Kidney (tissue), 13 donors: ENCODE measurements at regions not wholly inside any gene's neighbourhood (a gene's known extent, or its start where the extent isn't known, plus 50 kb on each side); places are given as distances from the start of the nearest gene placed in this dataset.

Experiments
- DNase-seq, 5 donors: peaks; one replicate each; pipeline ENCODE4 v3.0.0-alpha.2; 2013 to 2020
- FAIRE-seq: peaks from 2 replicates; lab custom pipeline; 2012; peaks lifted over from hg19 to GRCh38; lab: Jason Lieb, UNC
- H3K27ac ChIP-seq, 2 donors: one replicate each; pipeline ENCODE4 v1.7.0; 2013; ENCODE audit warnings: low read depth in 2 of 2, low read length in 2 of 2, inconsistent platforms in 1 of 2
- H3K27me3 ChIP-seq: one replicate; pipeline ENCODE4 v1.7.1; 2013; ENCODE audit warnings: low read length, inconsistent platforms; ENCODE audit not compliant: control insufficient read depth, insufficient read depth
- H3K36me3 ChIP-seq, 3 donors: one replicate each; pipeline versions ENCODE4 v1.7.0 to v1.7.1; 2013; ENCODE audit warnings: low read length in 3 of 3, control low read depth in 1 of 3, inconsistent platforms in 1 of 3; ENCODE audit not compliant: insufficient read depth in 3 of 3, control insufficient read depth in 2 of 3
- H3K4me1 ChIP-seq, 3 donors: one replicate each; pipeline versions ENCODE4 v1.7.0 to v1.7.1; 2013; ENCODE audit warnings: low read length in 3 of 3, inconsistent platforms in 1 of 3, low read depth in 1 of 3; ENCODE audit not compliant: control insufficient read depth in 2 of 3, insufficient read depth in 2 of 3
- H3K4me3 ChIP-seq, 3 donors: one replicate each; pipeline versions ENCODE4 v1.7.0 to v1.8.1; 2013; ENCODE audit warnings: low read length in 3 of 3, control low read depth in 1 of 3, inconsistent platforms in 1 of 3
- H3K9ac ChIP-seq, 3 donors: one replicate each; pipeline versions ENCODE4 v1.7.0 to v1.7.1; 2013; ENCODE audit warnings: low read length in 3 of 3, control low read depth in 1 of 3, inconsistent platforms in 1 of 3
- H3K9me3 ChIP-seq, 3 donors: one replicate each; pipeline versions ENCODE4 v1.7.0 to v1.7.1; 2013; ENCODE audit warnings: low read length in 3 of 3, control low read depth in 1 of 3, inconsistent platforms in 1 of 3; ENCODE audit not compliant: control insufficient read depth in 2 of 3, insufficient read depth in 1 of 3
- intact Hi-C: fragments of 100-400 bp; cut with DNase I; formaldehyde crosslinking; loops from one replicate; pipeline ENCODE4 v1.11.1; 2022
- TF ChIP-seq, protein P1 (sequence below): IDR thresholded peaks from 3 replicates; pipeline ENCODE4 v1.5.1; 2012; ENCODE audit warnings: mild to moderate bottlenecking, moderate library complexity, borderline replicate concordance; ENCODE audit not compliant: insufficient read depth; ENCODE audit errors: extremely low read depth
- donor health status: control.
- donor health status: control.
- donor health status: control.
- donor health status: control.
- donor health status: control.
- donor health status: DM: yes; HTN: yes; CAD: no.
- donor health status: Normal renal cell carcinoma (clear cell type).

DNA sequence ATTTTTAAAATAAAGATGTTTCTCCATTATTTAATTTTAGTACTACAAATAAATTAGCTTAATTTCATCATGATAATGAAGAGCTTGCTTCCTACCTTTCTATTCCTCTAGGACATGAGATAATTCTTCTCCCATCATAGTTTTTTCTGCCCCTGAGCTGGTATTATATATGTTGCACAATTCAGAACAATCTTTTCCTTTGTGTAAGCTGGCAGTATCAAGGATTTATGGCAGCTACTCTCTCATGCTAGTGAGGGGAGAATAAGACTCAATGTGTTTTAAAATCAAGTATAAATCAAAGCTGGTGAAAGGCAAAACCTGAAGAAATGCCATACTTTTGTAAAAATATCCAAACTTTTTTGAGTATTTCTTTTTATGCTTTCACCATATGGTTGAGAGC lies 1405.3 kb downstream of the SI start:
- Histone ChIP-seq H3K36me3 (no peaks in the 10 kb centered on the region), H3K4me3 (no peak overlapping the region), H3K9me3 (no peaks in the 10 kb centered on the region), H3K27ac (no peak overlapping the region), H3K27me3 (no peaks in the 10 kb centered on the region), H3K9ac (no peak overlapping the region), H3K4me1 (no peaks in the 10 kb centered on the region)
- intact Hi-C loops = no loop called here
- FAIRE-seq (no peak), DNase-seq (no peak)
- TF ChIP-seq, protein P1, sequence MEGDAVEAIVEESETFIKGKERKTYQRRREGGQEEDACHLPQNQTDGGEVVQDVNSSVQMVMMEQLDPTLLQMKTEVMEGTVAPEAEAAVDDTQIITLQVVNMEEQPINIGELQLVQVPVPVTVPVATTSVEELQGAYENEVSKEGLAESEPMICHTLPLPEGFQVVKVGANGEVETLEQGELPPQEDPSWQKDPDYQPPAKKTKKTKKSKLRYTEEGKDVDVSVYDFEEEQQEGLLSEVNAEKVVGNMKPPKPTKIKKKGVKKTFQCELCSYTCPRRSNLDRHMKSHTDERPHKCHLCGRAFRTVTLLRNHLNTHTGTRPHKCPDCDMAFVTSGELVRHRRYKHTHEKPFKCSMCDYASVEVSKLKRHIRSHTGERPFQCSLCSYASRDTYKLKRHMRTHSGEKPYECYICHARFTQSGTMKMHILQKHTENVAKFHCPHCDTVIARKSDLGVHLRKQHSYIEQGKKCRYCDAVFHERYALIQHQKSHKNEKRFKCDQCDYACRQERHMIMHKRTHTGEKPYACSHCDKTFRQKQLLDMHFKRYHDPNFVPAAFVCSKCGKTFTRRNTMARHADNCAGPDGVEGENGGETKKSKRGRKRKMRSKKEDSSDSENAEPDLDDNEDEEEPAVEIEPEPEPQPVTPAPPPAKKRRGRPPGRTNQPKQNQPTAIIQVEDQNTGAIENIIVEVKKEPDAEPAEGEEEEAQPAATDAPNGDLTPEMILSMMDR = no peak

DNA sequence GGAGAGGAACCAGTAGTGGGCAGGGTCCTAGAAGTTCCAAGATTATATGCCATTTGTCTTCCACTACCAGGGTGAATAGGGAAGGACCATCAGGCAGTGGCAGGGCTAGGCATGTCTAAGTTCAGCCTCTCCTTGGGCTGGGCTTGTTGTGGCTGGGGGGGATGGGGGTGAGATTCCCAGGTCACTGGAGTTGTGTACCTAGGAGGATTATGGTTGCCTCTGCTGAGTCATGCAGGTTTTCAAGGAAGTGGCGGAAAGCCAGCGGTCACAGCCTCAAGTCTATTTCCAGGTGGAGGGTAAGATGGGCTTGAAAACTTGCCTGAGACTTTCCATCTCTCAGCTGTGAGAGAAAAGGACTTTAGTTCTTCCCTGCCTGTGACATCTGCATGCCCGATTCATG lies 1407.1 kb downstream of the SI start:
- Histone ChIP-seq H3K9me3 (no peaks in the 10 kb centered on the region), H3K4me3 (no peak overlapping the region), H3K9ac (no peak overlapping the region), H3K27me3 (no peaks in the 10 kb centered on the region), H3K27ac (no peak overlapping the region), H3K36me3 (no peaks in the 10 kb centered on the region), H3K4me1 (no peaks in the 10 kb centered on the region)
- TF ChIP-seq, protein P1 = no peak
- no peak for DNase-seq
- no peak for FAIRE-seq
- intact Hi-C loops = no loop called here

DNA sequence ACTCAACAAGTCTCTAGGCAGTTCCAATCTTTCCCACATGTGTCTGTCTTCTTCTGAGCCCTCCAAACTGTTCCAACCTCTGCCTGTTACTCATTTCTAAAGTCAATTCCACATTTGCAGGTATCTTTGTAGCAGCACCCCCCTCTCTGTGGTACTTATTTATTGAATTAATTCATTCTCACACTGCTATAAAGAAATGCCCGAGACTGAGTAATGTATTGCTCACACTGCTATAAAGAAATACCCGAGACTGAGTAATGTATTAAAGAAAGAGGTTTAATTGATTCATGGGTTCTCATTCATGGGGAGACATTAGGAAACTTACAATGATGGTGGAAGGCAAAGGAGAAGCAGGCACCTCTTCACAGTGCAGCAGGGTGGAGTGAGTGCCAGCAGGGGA lies 1413.8 kb downstream of the SI start:
- no peaks in the 10 kb centered on the region for H3K4me1 ChIP-seq
- H3K9ac ChIP-seq = no peak overlapping the region
- FAIRE-seq (no peak), DNase-seq (no peak)
- H3K27ac ChIP-seq = no peak overlapping the region
- TF ChIP-seq, protein P1 = no peak
- H3K9me3 ChIP-seq = no peaks in the 10 kb centered on the region
- H3K36me3 ChIP-seq = no peaks in the 10 kb centered on the region
- no peaks in the 10 kb centered on the region for H3K27me3 ChIP-seq
- H3K4me3 ChIP-seq = no peak overlapping the region
- intact Hi-C loops = no loop called here

DNA sequence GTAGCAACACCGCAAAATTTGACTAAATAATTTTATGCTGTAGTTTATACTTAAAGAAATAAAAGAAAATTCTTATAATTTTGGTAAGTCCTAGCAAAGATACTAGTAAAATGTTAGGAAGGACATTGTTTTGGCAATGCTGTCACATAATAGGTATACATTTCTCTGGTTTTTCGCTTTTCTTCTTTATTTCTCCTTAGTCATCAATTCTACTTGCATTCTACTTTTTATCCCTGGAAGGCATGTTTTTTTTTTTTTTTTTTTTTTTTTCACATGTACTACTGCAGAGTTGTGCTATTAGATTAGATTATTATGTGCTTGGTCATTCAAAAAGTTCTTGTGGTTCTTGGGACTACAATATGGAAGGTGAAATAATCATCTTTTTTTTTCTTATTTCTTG lies 1421.2 kb downstream of the SI start:
- no peak for FAIRE-seq
- no peak overlapping the region for H3K4me3 ChIP-seq

More for the DNA sequence above, 1421.2 kb downstream of the SI start:
- intact Hi-C loops = no loop called here
- Histone ChIP-seq H3K36me3 (no peaks in the 10 kb centered on the region), H3K27ac (no peak overlapping the region), H3K4me1 (no peaks in the 10 kb centered on the region), H3K27me3 (no peaks in the 10 kb centered on the region), H3K9me3 (no peaks in the 10 kb centered on the region), H3K9ac (no peak overlapping the region)
- TF ChIP-seq, protein P1 = no peak
- DNase-seq = no peak
